GM19463 (cell line): ENCODE measurements at regions not wholly inside any gene's neighbourhood (a gene's known extent, or its start where the extent isn't known, plus 50 kb on each side); places are given as distances from the start of the nearest gene placed in this dataset.
"Not testable (repeated sequence)": the region's sequence is repeated elsewhere in the genome, so short reads cannot be mapped to it uniquely, and the experiment has no call there.

Experiments used
- ATAC-seq: cut with Tn5 transposase; IDR thresholded peaks from one replicate; pipeline ENCODE4 v1.9.1; 2021; ENCODE audit warnings: mild to moderate bottlenecking, moderate library complexity; ENCODE audit not compliant: unreplicated experiment

DNA sequence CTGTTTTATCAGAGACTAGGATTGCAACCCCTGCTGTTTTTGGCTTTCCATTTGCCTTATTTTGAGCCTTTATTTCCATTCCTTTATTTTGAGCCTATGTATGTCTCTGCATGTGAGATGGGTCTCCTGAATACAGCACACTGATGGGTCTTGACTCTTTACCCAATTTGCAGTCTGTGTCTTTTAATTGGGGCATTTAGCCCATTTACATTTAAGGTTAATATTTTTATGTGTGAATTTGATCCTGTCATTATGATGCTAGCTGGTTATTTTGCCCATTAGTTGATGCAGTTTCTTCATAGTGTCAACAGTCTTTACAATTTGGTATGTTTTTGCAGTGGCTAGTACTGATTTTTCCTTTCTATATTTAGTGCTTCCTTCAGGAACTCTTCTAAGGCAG is 88.5 kb upstream of the HCCS start:
- not testable (repeated sequence) for ATAC-seq

DNA sequence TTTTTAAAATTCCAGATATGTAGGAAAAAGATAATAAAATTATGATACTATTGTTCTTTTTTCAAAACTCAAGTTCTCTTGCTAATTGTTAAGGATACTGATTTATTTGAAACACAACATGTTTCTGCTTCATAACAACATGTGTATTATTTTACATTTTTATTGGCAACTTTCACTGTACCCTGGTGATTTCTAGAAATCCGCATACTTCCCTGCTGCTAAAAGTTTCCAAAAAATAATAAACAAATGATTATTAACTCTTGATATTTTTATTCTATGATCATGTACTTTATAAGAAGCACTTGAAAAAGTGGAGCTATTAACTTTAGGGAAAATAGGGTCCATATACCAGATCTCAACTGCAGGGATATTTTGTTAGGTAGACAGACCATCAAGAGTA is 71.2 kb upstream of the HCCS start:
- no peak for ATAC-seq

GRCh38 chrX:11040405-11040804 is 70.7 kb upstream of the HCCS start:
- ATAC-seq, result no peak

- ATAC-seq, result no peak
Measured at GRCh38 chrX:11040996-11041395, 70.1 kb upstream of the HCCS start.

DNA sequence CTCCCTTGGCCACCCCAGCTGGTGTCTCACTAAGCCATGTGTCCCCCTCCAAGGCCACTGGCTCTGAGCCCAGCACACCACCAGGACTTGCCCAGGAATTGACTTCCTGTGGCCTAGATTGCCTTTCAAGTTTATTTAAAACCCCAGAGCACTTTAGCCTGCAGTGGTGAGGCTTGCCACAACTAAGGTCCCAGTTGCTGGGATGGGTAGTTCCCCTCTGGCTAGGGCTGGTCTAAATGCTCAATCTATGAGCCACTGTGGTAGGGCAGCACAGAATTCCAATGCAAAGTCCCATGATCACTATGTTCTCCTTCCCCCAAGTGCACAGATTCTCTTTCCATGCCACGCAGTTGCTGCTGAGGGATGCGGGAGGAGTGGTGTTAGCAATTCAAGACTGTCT is 61.1 kb upstream of the HCCS start:
- no peak for ATAC-seq

GRCh38 chrX:11053351-11053750 is 57.8 kb upstream of the HCCS start:
- no peak for ATAC-seq

DNA sequence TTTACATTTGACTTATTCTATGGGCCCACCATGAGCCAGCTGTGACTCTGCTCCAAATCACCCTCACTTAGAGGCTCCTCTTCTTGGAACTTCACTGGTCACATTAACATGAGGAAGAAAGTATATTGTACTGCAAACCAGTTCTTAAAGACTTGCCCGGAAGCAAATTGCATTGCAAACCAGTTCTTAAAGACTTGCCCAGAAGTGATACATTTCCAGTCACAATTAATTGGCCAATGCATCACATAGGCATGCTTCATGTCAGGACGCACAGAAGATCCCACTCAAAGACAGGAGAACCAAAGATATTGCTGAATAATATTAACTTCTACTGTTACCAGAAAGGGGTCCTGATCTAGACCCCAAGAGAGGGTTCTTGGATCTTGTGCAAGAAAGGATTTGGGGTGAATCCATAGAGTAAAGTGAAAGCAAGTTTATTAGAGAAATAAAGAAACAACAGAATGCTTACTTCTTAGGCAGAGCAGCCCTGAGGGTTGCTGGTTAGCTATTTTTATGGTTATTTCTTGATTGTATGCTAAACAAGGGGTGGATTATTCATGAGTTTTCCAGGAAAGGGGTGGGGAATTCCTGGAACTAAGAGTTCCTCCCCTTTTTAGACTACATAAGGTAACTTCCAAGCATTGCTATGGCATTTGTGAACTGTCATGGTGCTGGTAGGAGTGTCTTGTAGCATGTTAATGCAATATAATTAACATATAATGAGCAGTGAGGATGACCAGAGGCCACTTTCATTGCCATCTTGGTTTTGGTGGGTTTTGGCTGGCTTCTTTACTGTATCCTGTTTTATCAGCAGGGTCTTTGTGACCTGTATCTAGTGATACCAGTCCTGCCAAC is 54.6 kb upstream of the HCCS start:
- no peak for ATAC-seq

DNA sequence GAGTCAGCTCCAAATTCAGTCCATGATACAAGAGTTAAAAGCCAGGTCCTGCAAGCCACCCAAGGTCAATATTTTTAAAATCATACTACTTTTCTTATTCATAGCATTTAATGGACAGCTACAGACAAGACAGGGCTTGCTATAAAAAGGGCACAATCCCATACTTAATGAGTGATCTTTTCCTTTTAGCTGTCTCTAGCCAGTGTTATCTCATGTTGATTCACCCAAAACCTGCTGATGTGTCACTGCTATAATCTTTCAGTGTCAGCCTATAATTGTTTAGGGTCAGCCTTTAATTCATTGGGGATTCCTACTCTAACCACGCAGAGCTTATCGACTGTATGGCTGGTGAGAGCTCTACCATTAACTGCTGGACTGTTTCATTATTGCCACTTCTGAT is 51.2 kb upstream of the HCCS start:
- ATAC-seq, result no peak
